Suprapubic skin (tissue), 4 donors: ENCODE measurements at regions not wholly inside any gene's neighbourhood (a gene's known extent, or its start where the extent isn't known, plus 50 kb on each side); places are given as distances from the start of the nearest gene placed in this dataset.
"Not testable (repeated sequence)": the region's sequence is repeated elsewhere in the genome, so short reads cannot be mapped to it uniquely, and the experiment has no call there.

Experiments
- DNase-seq, 2 donors: peaks; one replicate each; pipeline ENCODE4 v3.0.0-alpha.2; 2019; ENCODE audit warnings: low spot score in 2 of 2
- H3K27ac ChIP-seq: fragments of 200-600 bp; sonication (generic); one replicate; pipeline ENCODE4 v1.5.1; 2019
- H3K27me3 ChIP-seq: fragments of 200-600 bp; sonication (generic); one replicate; pipeline ENCODE4 v1.5.1; 2019
- H3K36me3 ChIP-seq: fragments of 200-600 bp; sonication (generic); one replicate; pipeline ENCODE4 v1.5.1; 2019
- H3K4me1 ChIP-seq: fragments of 200-600 bp; sonication (generic); one replicate; pipeline ENCODE4 v1.5.1; 2019
- H3K4me3 ChIP-seq: fragments of 200-600 bp; sonication (generic); one replicate; pipeline ENCODE4 v1.5.1; 2019; ENCODE audit warnings: mild to moderate bottlenecking
- H3K9me3 ChIP-seq: fragments of 200-600 bp; sonication (generic); one replicate; pipeline ENCODE4 v1.5.1; 2019
- EP300 ChIP-seq: sonication (generic); formaldehyde crosslinking; IDR thresholded peaks from one replicate; pipeline ENCODE4 v1.6.1; 2017; ENCODE audit warnings: antibody characterized with exemption
- POLR2A ChIP-seq, 2 donors: fragments of 450-650 bp; IDR thresholded peaks; one replicate each; pipeline ENCODE4 v1.6.1; 2017; ENCODE audit warnings: antibody characterized with exemption in 2 of 2, mild to moderate bottlenecking in 2 of 2, moderate library complexity in 2 of 2
- POLR2AphosphoS5 ChIP-seq, 3 donors: sonication (generic); formaldehyde crosslinking; IDR thresholded peaks; one replicate each; pipeline ENCODE4 v1.6.1; 2017; ENCODE audit warnings: antibody characterized with exemption in 3 of 3
- WGBS: methylation state at CpG from one replicate; pipeline ENCODE4 v1.1.5; 2018; 5-methylcytosine and 5-hydroxymethylcytosine counted together
- TF ChIP-seq, protein P1 (sequence below), 2 donors: fragments of 200-600 bp in 1 of 2; fragments of 450-650 bp in 1 of 2; sonication (generic) in 1 of 2; IDR thresholded peaks; one replicate each; pipeline ENCODE4 v1.5.1; 2016 to 2019; ENCODE audit warnings: antibody characterized with exemption in 2 of 2, mild to moderate bottlenecking in 1 of 2, moderate library complexity in 1 of 2

DNA sequence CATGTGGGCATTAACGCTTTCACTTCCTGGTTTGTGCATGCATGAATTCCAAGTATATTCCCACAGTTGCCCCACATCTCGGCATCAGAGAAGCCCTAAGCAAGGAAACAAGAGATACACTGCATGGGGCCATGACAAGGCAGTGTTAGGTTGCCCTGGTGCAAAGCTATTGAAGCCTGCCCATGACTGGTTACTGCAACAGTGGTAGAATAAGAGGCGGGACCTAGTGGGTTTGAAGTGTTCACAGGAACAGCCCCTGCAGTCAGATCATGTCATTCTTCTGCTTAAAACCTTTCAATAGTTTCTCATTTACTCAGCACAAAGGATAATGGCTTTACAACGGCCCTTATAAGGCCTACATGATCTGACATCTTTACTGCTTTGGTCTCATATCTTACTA, 80.9 kb upstream of the TOPAZ1 start:
- H3K27me3 ChIP-seq = no peaks in the 10 kb centered on the region
- TF ChIP-seq EP300 (no peak), POLR2A (IDR thresholded peaks at IDR 0.05) (no peak), POLR2AphosphoS5 (IDR thresholded peaks at IDR 0.05) (no peak)
- TF ChIP-seq, protein P1, sequence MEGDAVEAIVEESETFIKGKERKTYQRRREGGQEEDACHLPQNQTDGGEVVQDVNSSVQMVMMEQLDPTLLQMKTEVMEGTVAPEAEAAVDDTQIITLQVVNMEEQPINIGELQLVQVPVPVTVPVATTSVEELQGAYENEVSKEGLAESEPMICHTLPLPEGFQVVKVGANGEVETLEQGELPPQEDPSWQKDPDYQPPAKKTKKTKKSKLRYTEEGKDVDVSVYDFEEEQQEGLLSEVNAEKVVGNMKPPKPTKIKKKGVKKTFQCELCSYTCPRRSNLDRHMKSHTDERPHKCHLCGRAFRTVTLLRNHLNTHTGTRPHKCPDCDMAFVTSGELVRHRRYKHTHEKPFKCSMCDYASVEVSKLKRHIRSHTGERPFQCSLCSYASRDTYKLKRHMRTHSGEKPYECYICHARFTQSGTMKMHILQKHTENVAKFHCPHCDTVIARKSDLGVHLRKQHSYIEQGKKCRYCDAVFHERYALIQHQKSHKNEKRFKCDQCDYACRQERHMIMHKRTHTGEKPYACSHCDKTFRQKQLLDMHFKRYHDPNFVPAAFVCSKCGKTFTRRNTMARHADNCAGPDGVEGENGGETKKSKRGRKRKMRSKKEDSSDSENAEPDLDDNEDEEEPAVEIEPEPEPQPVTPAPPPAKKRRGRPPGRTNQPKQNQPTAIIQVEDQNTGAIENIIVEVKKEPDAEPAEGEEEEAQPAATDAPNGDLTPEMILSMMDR (IDR thresholded peaks at IDR 0.05) = no peak
- H3K4me3 ChIP-seq = no peak overlapping the region
- WGBS = 84% methylated on average over 4 of the region's 4 CpGs
- no peaks in the 10 kb centered on the region for H3K4me1 ChIP-seq
- H3K36me3 ChIP-seq = no peaks in the 10 kb centered on the region
- no peak overlapping the region for H3K27ac ChIP-seq
- DNase-seq = no peak
- H3K9me3 ChIP-seq = no peaks in the 10 kb centered on the region

DNA sequence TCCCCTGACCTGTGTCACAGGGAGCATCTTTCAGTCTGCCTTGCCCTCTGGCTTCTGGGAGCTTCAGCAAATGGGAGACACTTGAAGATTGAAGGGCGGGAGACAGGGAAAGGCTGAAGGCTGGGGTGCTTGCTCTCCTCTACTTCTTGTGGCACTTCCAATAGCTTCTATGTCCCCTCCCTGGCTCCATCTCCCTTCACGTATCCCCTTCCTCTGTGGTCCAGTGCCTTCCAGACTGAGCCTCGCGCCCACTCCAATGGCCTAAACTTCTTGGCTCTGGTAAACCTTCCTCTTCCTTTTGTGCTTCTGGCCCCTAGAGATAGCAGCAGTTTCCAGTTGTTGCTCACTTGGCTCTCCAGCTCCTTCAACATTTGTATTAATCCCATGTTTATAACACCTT, 69.8 kb upstream of the TOPAZ1 start:
- 88% methylated on average over 4 of the region's 4 CpGs for WGBS
- Histone ChIP-seq H3K9me3 (no peaks in the 10 kb centered on the region), H3K4me1 (no peaks in the 10 kb centered on the region), H3K4me3 (no peak overlapping the region), H3K27ac (no peak overlapping the region), H3K27me3 (no peaks in the 10 kb centered on the region), H3K36me3 (no peaks in the 10 kb centered on the region)
- TF ChIP-seq POLR2A (IDR thresholded peaks at IDR 0.05) = no peak
- no peak for DNase-seq

- H3K4me1 ChIP-seq, H3K4me3 ChIP-seq, H3K27me3 ChIP-seq, DNase-seq, H3K27ac ChIP-seq, H3K9me3 ChIP-seq, H3K36me3 ChIP-seq: not testable (repeated sequence)
- WGBS = 98% methylated on average over 8 of the region's 8 CpGs
Observed at GRCh38 chr3:44172701-44173100, 69.0 kb upstream of the TOPAZ1 start.

DNA sequence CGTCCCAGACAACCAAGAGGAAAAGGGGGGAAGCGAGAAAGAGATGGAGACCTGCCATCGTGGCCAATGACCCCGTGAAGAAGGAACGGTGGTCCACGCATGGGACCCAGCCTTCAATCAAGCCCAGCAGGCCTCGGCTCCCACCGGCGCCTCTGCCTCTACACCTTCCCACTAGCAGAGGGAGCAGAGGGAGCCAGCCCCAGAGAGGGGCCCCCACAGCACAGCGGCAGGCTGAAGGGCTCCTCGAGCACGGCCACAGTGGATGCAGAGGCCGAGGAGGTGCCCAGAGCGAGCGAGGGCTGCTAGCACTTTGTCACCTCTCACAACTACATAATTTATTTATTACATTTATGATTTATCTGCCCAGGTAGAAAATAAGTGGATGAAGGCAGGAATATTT, 68.4 kb upstream of the TOPAZ1 start:
- H3K27me3 ChIP-seq = no peaks in the 10 kb centered on the region

GRCh38 chr3:44175070-44175469, 66.6 kb upstream of the TOPAZ1 start:
- no peak overlapping the region for H3K27ac ChIP-seq
- H3K4me3 ChIP-seq = no peak overlapping the region
- H3K9me3 ChIP-seq = no peaks in the 10 kb centered on the region
- no peaks in the 10 kb centered on the region for H3K36me3 ChIP-seq
- H3K27me3 ChIP-seq = no peaks in the 10 kb centered on the region
- TF ChIP-seq, protein P1 (IDR thresholded peaks at IDR 0.05) = no peak
- TF ChIP-seq POLR2AphosphoS5 (IDR thresholded peaks at IDR 0.05) = no peak
- no peak for TF ChIP-seq POLR2A (IDR thresholded peaks at IDR 0.05)
- TF ChIP-seq EP300 = no peak
- 50% methylated on average over 2 of the region's 2 CpGs for WGBS
- no peaks in the 10 kb centered on the region for H3K4me1 ChIP-seq
- DNase-seq = no peak

More for the DNA sequence above, 68.4 kb upstream of the TOPAZ1 start:
- H3K27ac ChIP-seq = no peak overlapping the region
- no peaks in the 10 kb centered on the region for H3K36me3 ChIP-seq
- TF ChIP-seq POLR2AphosphoS5 (IDR thresholded peaks at IDR 0.05) = no peak
- TF ChIP-seq POLR2A (IDR thresholded peaks at IDR 0.05) = no peak
- TF ChIP-seq, protein P1 (IDR thresholded peaks at IDR 0.05) = no peak
- TF ChIP-seq EP300 = no peak
- no peaks in the 10 kb centered on the region for H3K9me3 ChIP-seq
- no peak for DNase-seq
- WGBS = 93% methylated on average over 12 of the region's 15 CpGs
- no peak overlapping the region for H3K4me3 ChIP-seq
- no peaks in the 10 kb centered on the region for H3K4me1 ChIP-seq

GRCh38 chr3:44179246-44179645, 62.4 kb upstream of the TOPAZ1 start:
- Histone ChIP-seq H3K4me1 (peaks cover 2% of the 10 kb centered on the region), H3K9me3 (no peaks in the 10 kb centered on the region), H3K36me3 (no peaks in the 10 kb centered on the region), H3K27ac (no peak overlapping the region), H3K4me3 (no peak overlapping the region), H3K27me3 (no peaks in the 10 kb centered on the region)
- TF ChIP-seq, protein P1 (IDR thresholded peaks at IDR 0.05) = no peak
- TF ChIP-seq POLR2A (IDR thresholded peaks at IDR 0.05) (no peak), EP300 (no peak), POLR2AphosphoS5 (IDR thresholded peaks at IDR 0.05) (no peak)
- no peak for DNase-seq
- WGBS = 73% methylated on average over 4 of the region's 4 CpGs
